HCT116 (cell line): ENCODE measurements at regions not wholly inside any gene's neighbourhood (a gene's known extent, or its start where the extent isn't known, plus 50 kb on each side); places are given as distances from the start of the nearest gene placed in this dataset.

Experiments
- ATAC-seq: fragments of 200-7000 bp; cut with Tn5 transposase; 2 replicates; pipeline ENCODE4 v1.9.1; 2020; ENCODE audit warnings: mild to moderate bottlenecking, moderate library complexity
- BruUV-seq: library from RNA; stranded (reverse); fragments of 400-500 nt; replicated peaks from 2 replicates; lab custom pipeline; 2021; lab: Mats Ljungman, UMichigan
- CTCF ChIA-PET: fragments of 300-600 bp; sonication (Branson Sonifier 250); formaldehyde crosslinking; loops from one replicate; lab custom pipeline; 2021; ENCODE audit warnings: antibody characterized with exemption; lab: Charles Lee
- POLR2A ChIA-PET: fragments of 300-600, 350-600 bp; sonication (Branson Sonifier 250); formaldehyde crosslinking; loops from one replicate; lab custom pipeline; 2021; ENCODE audit warnings: antibody characterized with exemption; lab: Charles Lee
- RAD21 ChIA-PET, 2 experiments: fragments of 300-600 bp; sonication (Branson Sonifier 250); formaldehyde crosslinking; loops; one replicate each; lab custom pipeline; 2023; ENCODE audit warnings: low total read pairs in 2 of 2; ENCODE audit not compliant: uncharacterized antibody in 2 of 2, unreplicated experiment in 2 of 2, low non-redundant PET in 1 of 2; lab: Charles Lee
- DNase-seq: peaks from one replicate; pipeline ENCODE4 v3.0.0-alpha.2; 2010; ENCODE audit warnings: low read depth, low spot score
- H2AFZ ChIP-seq: fragments of 200-600 bp; shearing (Covaris generic), sonication (generic); 2 replicates; pipeline ENCODE4 v1.6.1; 2017; ENCODE audit warnings: low read depth, mixed run types, mixed read lengths, antibody characterized with exemption, low read length; ENCODE audit not compliant: poor library complexity, severe bottlenecking
- H3K27ac ChIP-seq: 2 replicates; pipeline ENCODE4 v1.5.1; 2012; ENCODE audit warnings: low read depth, low read length
- H3K27me3 ChIP-seq: fragments of 200-600 bp; sonication (generic); 2 replicates; pipeline ENCODE4 v1.6.1; 2016; ENCODE audit warnings: mixed run types, low read length, mixed read lengths; ENCODE audit not compliant: insufficient read depth
- H3K36me3 ChIP-seq, 2 experiments: fragments of 200-500 bp in 1 of 2; fragments of 200-600 bp in 1 of 2; sonication (Bioruptor generic) in 1 of 2; sonication (generic) in 1 of 2; 2 replicates each; pipeline versions ENCODE4 v1.5.1 to v1.6.1; 2014 to 2016; ENCODE audit warnings: low read length in 2 of 2, inconsistent platforms in 1 of 2, mixed read lengths in 1 of 2, mixed run types in 1 of 2; ENCODE audit not compliant: insufficient read depth in 2 of 2, control insufficient read depth in 1 of 2
- H3K4me1 ChIP-seq, 2 experiments: fragments of 200-600 bp in 1 of 2; sonication (generic) in 1 of 2; 2 replicates each; pipeline versions ENCODE4 v1.5.1 to v1.6.1; 2012 to 2017; ENCODE audit warnings: low read length in 2 of 2, inconsistent platforms in 1 of 2, mild to moderate bottlenecking in 1 of 2, mixed read lengths in 1 of 2, mixed run types in 1 of 2, moderate library complexity in 1 of 2; ENCODE audit not compliant: insufficient read depth in 2 of 2, control insufficient read depth in 1 of 2
- H3K4me2 ChIP-seq: fragments of 200-600 bp; sonication (generic); 2 replicates; pipeline ENCODE4 v1.6.1; 2017; ENCODE audit warnings: mixed run types, low read length, mixed read lengths
- H3K4me3 ChIP-seq, 2 experiments: fragments of 200-600 bp in 1 of 2; sonication (generic) in 1 of 2; replicated peaks in 1 of 2; 2 replicates each; pipeline ENCODE4 v1.5.1; 2011 to 2016; ENCODE audit warnings: low read length in 2 of 2, control low read depth in 1 of 2, low read depth in 1 of 2, mild to moderate bottlenecking in 1 of 2, mixed read lengths in 1 of 2, mixed run types in 1 of 2
- H3K79me2 ChIP-seq: fragments of 200-600 bp; sonication (generic); 2 replicates; pipeline ENCODE4 v1.6.1; 2017; ENCODE audit warnings: mild to moderate bottlenecking, mixed run types, low read length, moderate library complexity, mixed read lengths; ENCODE audit not compliant: insufficient read depth
- H3K9ac ChIP-seq: fragments of 200-600 bp; sonication (generic); 2 replicates; pipeline ENCODE4 v1.6.1; 2016; ENCODE audit warnings: low read length, mixed read lengths
- H3K9me2 ChIP-seq: fragments of 200-600 bp; sonication (generic), shearing (Covaris generic); 2 replicates; pipeline ENCODE4 v1.6.1; 2017; ENCODE audit warnings: mixed run types, mild to moderate bottlenecking, moderate library complexity; ENCODE audit not compliant: insufficient read depth
- H3K9me3 ChIP-seq, 2 experiments: fragments of 200-500 bp in 1 of 2; fragments of 200-600 bp in 1 of 2; sonication (Bioruptor generic) in 1 of 2; sonication (generic) in 1 of 2; 2 replicates each; pipeline ENCODE4 v1.6.1; 2014 to 2017; ENCODE audit warnings: low read length in 2 of 2, mixed read lengths in 2 of 2, inconsistent platforms in 1 of 2, low read depth in 1 of 2, mild to moderate bottlenecking in 1 of 2, mixed run types in 1 of 2, moderate library complexity in 1 of 2; ENCODE audit not compliant: control insufficient read depth in 1 of 2, insufficient read depth in 1 of 2
- H4K20me1 ChIP-seq: fragments of 200-600 bp; sonication (generic), shearing (Covaris generic); 2 replicates; pipeline ENCODE4 v1.6.1; 2017; ENCODE audit warnings: mixed run types, mild to moderate bottlenecking, moderate library complexity; ENCODE audit not compliant: insufficient read depth
- EGR1 ChIP-seq: IDR thresholded peaks from 2 replicates; pipeline ENCODE4 v1.6.1; 2012; ENCODE audit warnings: low read depth
- ELF1 ChIP-seq: IDR thresholded peaks from 2 replicates; pipeline ENCODE4 v1.6.1; 2012; ENCODE audit warnings: low read depth, borderline replicate concordance
- EZH2 ChIP-seq: fragments of 200-600 bp; sonication (generic); IDR thresholded peaks from 2 replicates; pipeline ENCODE4 v1.6.1; 2017; ENCODE audit warnings: antibody characterized with exemption, mixed run types
- EZH2phosphoT487 ChIP-seq: fragments of 200-600 bp; IDR thresholded peaks from 2 replicates; pipeline ENCODE4 v1.6.1; 2018; ENCODE audit warnings: antibody characterized with exemption, borderline replicate concordance
- FOSL1 ChIP-seq: IDR thresholded peaks from 2 replicates; pipeline ENCODE4 v1.6.1; 2012; ENCODE audit warnings: low read depth
- POLR2A ChIP-seq: IDR thresholded peaks from 2 replicates; pipeline ENCODE4 v1.7.0; 2011; ENCODE audit warnings: borderline replicate concordance; ENCODE audit not compliant: insufficient read depth, insufficient read length; ENCODE audit errors: extremely low read depth
- RAD21 ChIP-seq: IDR thresholded peaks from 2 replicates; pipeline ENCODE4 v1.6.1; 2012; ENCODE audit warnings: low read depth, mild to moderate bottlenecking
- SIN3A ChIP-seq: IDR thresholded peaks from 2 replicates; pipeline ENCODE4 v1.6.1; 2012; ENCODE audit warnings: low read depth
- SP1 ChIP-seq: IDR thresholded peaks from 2 replicates; pipeline ENCODE4 v1.6.1; 2012; ENCODE audit warnings: low read depth
- YY1 ChIP-seq: IDR thresholded peaks from 2 replicates; pipeline ENCODE4 v1.6.1; 2011; ENCODE audit warnings: low read length, low read depth, moderate library complexity, mild to moderate bottlenecking; ENCODE audit not compliant: insufficient replicate concordance; ENCODE audit errors: extremely low read depth
- intact Hi-C: fragments of 100-400 bp; cut with micrococcal nuclease; formaldehyde crosslinking; loops from 2 replicates; pipeline ENCODE4 v1.10.0; 2022
- TF ChIP-seq, protein P1 (sequence below): IDR thresholded peaks from 2 replicates; pipeline ENCODE4 v1.6.1; 2012
- TF ChIP-seq, protein P2 (sequence below): IDR thresholded peaks from 2 replicates; pipeline ENCODE4 v1.6.1; 2012; ENCODE audit warnings: low read depth

DNA sequence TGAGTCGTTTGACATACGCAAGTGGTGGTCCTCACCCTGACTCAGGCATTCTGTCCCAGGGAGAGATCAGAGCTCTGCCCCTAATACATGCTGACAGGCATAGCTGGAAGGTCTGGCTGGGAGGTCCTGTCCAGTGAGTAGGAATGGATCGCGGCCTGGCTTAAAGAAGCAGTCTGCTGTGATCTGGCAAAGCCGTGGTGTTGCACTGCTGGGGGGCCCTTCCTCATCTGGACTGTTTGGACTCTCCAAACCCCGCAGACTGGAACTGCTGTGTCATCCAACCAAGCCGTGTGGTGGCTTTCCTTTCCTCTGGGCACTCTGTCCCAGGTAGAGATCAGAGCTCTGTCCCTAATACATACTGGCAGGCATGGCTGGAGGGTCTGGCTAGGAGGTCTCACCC is 64.3 kb upstream of the MAGEB16 start:
- H3K9me3 ChIP-seq: no peaks in the 10 kb centered on the region
- intact Hi-C loops: no loop called here
- ChIA-PET RAD21 (no interaction called here), POLR2A (no interaction called here), CTCF (no interaction called here)
- no peak overlapping the region for H3K4me3 ChIP-seq
- no peaks in the 10 kb centered on the region for H3K4me1 ChIP-seq
- no peaks in the 10 kb centered on the region for H3K9me2 ChIP-seq
- H3K36me3 ChIP-seq: no peaks in the 10 kb centered on the region
- no peaks in the 10 kb centered on the region for H3K79me2 ChIP-seq
- ATAC-seq (no peak), DNase-seq (no peak)
- H3K27me3 ChIP-seq: no peaks in the 10 kb centered on the region
- no TSS peak for BruUV-seq
- TF ChIP-seq EGR1: no peak
- TF ChIP-seq YY1: no peak
- TF ChIP-seq SP1: no peak
- no peak for TF ChIP-seq FOSL1
- TF ChIP-seq, protein P1, sequence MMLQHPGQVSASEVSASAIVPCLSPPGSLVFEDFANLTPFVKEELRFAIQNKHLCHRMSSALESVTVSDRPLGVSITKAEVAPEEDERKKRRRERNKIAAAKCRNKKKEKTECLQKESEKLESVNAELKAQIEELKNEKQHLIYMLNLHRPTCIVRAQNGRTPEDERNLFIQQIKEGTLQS: no peak
- no peak for TF ChIP-seq SIN3A
- no peak for TF ChIP-seq EZH2phosphoT487
- no peak for TF ChIP-seq RAD21
- no peak for TF ChIP-seq EZH2
- TF ChIP-seq ELF1: no peak
- TF ChIP-seq POLR2A: no peak
- H3K27ac ChIP-seq: no peak overlapping the region
- H4K20me1 ChIP-seq: no peaks in the 10 kb centered on the region
- no peak overlapping the region for H2AFZ ChIP-seq
- no peak overlapping the region for H3K9ac ChIP-seq
- H3K4me2 ChIP-seq: no peak overlapping the region

DNA sequence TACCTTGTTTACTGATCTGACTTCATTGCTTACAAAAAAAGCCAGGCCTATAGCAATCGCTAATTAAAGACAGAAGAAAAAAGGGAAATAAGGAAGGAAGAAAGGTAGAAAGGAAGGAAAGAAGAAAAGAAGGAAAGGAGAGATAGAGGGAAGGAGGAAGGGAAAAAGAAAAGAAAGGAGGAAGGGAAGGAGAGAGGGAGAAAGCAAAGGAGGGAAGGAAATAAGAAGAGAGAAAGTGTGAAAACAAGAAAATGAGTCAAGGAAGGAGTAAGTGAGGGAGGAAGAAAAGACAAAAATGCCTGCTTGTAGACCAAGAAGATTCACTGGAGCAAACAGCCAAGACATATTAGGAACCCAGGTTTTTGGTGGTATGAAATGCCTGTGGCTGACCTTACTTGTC is 57.0 kb upstream of the MAGEB16 start:
- no peaks in the 10 kb centered on the region for H3K9me2 ChIP-seq
- ChIA-PET POLR2A (no interaction called here), CTCF (no interaction called here), RAD21 (no interaction called here)
- no peaks in the 10 kb centered on the region for H3K79me2 ChIP-seq
- H3K9me3 ChIP-seq: no peaks in the 10 kb centered on the region
- H3K4me3 ChIP-seq: no peak overlapping the region
- ATAC-seq: no peak
- no peak overlapping the region for H3K9ac ChIP-seq
- no peaks in the 10 kb centered on the region for H4K20me1 ChIP-seq
- no peak for DNase-seq
- no peaks in the 10 kb centered on the region for H3K27me3 ChIP-seq
- no peaks in the 10 kb centered on the region for H3K4me1 ChIP-seq
- H3K27ac ChIP-seq: no peak overlapping the region
- TF ChIP-seq RAD21: no peak
- TF ChIP-seq, protein P1: no peak
- TF ChIP-seq, protein P2, sequence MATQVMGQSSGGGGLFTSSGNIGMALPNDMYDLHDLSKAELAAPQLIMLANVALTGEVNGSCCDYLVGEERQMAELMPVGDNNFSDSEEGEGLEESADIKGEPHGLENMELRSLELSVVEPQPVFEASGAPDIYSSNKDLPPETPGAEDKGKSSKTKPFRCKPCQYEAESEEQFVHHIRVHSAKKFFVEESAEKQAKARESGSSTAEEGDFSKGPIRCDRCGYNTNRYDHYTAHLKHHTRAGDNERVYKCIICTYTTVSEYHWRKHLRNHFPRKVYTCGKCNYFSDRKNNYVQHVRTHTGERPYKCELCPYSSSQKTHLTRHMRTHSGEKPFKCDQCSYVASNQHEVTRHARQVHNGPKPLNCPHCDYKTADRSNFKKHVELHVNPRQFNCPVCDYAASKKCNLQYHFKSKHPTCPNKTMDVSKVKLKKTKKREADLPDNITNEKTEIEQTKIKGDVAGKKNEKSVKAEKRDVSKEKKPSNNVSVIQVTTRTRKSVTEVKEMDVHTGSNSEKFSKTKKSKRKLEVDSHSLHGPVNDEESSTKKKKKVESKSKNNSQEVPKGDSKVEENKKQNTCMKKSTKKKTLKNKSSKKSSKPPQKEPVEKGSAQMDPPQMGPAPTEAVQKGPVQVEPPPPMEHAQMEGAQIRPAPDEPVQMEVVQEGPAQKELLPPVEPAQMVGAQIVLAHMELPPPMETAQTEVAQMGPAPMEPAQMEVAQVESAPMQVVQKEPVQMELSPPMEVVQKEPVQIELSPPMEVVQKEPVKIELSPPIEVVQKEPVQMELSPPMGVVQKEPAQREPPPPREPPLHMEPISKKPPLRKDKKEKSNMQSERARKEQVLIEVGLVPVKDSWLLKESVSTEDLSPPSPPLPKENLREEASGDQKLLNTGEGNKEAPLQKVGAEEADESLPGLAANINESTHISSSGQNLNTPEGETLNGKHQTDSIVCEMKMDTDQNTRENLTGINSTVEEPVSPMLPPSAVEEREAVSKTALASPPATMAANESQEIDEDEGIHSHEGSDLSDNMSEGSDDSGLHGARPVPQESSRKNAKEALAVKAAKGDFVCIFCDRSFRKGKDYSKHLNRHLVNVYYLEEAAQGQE: no peak
- BruUV-seq: no TSS peak
- H3K36me3 ChIP-seq: no peaks in the 10 kb centered on the region
- no peak overlapping the region for H3K4me2 ChIP-seq
- intact Hi-C loops: no loop called here
- H2AFZ ChIP-seq: no peak overlapping the region
